ENCODE measurements at regions not wholly inside any gene's neighbourhood (a gene's known extent, or its start where the extent isn't known, plus 50 kb on each side); places are given as distances from the start of the nearest gene placed in this dataset.

- H3K9me2 ChIP-seq (ENCODE audit: insufficient read depth): no peaks in the 10 kb centered on the region
- H3K27me3 ChIP-seq (ENCODE audit: insufficient read depth, low read depth): no peaks in the 10 kb centered on the region
- no peaks in the 10 kb centered on the region for H3K36me3 ChIP-seq (ENCODE audit: low read depth)
- H4K20me1 ChIP-seq (ENCODE audit: insufficient read depth): no peaks in the 10 kb centered on the region
- H3K27ac ChIP-seq: no peak overlapping the region
- peaks cover 16% of the 10 kb centered on the region; the same call in 1 of the 2 replicates for H3F3A ChIP-seq (ENCODE audit: insufficient read depth, low read depth)
- DNase-seq: no peak
- H2AFZ ChIP-seq: no peak overlapping the region
- H3K4me2 ChIP-seq: no peak overlapping the region
- no peak overlapping the region for H3K4me3 ChIP-seq
- H3K79me2 ChIP-seq (ENCODE audit: low read depth): no peaks in the 10 kb centered on the region
- intact Hi-C loops (cut with micrococcal nuclease; ENCODE audit: unreplicated experiment): no loop called here
- ChIA-PET POLR2A (ENCODE audit: unreplicated experiment) (no interaction called here), CTCF (no interaction called here)
- BruUV-seq (replicated peaks): no TSS peak
- TF ChIP-seq CTCF (conservative IDR thresholded peaks at IDR 0.05): no peak
- H3K9me3 ChIP-seq (ENCODE audit: insufficient read depth, low read depth): no peaks in the 10 kb centered on the region
- H3K4me1 ChIP-seq (replicated peaks; ENCODE audit: insufficient read depth): peaks cover 26% of the 10 kb centered on the region
These were observed 72.3 kb upstream of the SH3RF1 start for GRCh38 chr4:169342906-169343564.

- Histone ChIP-seq H3K4me3 (no peak overlapping the region), H3K27ac (no peak overlapping the region), H3K36me3 (ENCODE audit: low read depth) (no peaks in the 10 kb centered on the region), H3K79me2 (ENCODE audit: low read depth) (no peaks in the 10 kb centered on the region), H3K4me1 (replicated peaks; ENCODE audit: insufficient read depth) (peaks cover 26% of the 10 kb centered on the region), H3K9me3 (ENCODE audit: insufficient read depth, low read depth) (no peaks in the 10 kb centered on the region), H3K4me2 (no peak overlapping the region), H4K20me1 (ENCODE audit: insufficient read depth) (no peaks in the 10 kb centered on the region), H3K9me2 (ENCODE audit: insufficient read depth) (no peaks in the 10 kb centered on the region), H3F3A (ENCODE audit: insufficient read depth, low read depth) (peaks cover 16% of the 10 kb centered on the region; the same call in 1 of the 2 replicates), H2AFZ (no peak overlapping the region), H3K27me3 (ENCODE audit: insufficient read depth, low read depth) (no peaks in the 10 kb centered on the region)
- POLR2A ChIA-PET (ENCODE audit: unreplicated experiment): no interaction called here
- no peak for TF ChIP-seq CTCF (conservative IDR thresholded peaks at IDR 0.05)
- no peak for TF ChIP-seq EZH2 (IDR thresholded peaks at IDR 0.05; ENCODE audit: low read depth)
- CTCF ChIA-PET: no interaction called here
- no peak for DNase-seq
- no TSS peak for BruUV-seq (replicated peaks)
- intact Hi-C loops (cut with micrococcal nuclease; ENCODE audit: unreplicated experiment): no loop called here
These were observed 71.6 kb upstream of the SH3RF1 start for GRCh38 chr4:169342159-169342860.

- Histone ChIP-seq H3K27ac (no peak overlapping the region), H3K27me3 (ENCODE audit: insufficient read depth, low read depth) (no peaks in the 10 kb centered on the region), H2AFZ (no peak overlapping the region), H3K4me1 (replicated peaks; ENCODE audit: insufficient read depth) (peaks cover 26% of the 10 kb centered on the region), H3K4me3 (no peak overlapping the region), H4K20me1 (ENCODE audit: insufficient read depth) (no peaks in the 10 kb centered on the region), H3K9me2 (ENCODE audit: insufficient read depth) (no peaks in the 10 kb centered on the region), H3K9me3 (ENCODE audit: insufficient read depth, low read depth) (no peaks in the 10 kb centered on the region), H3K4me2 (no peak overlapping the region), H3K79me2 (ENCODE audit: low read depth) (no peaks in the 10 kb centered on the region), H3K36me3 (ENCODE audit: low read depth) (no peaks in the 10 kb centered on the region), H3F3A (ENCODE audit: insufficient read depth, low read depth) (peaks cover 16% of the 10 kb centered on the region; the same call in 1 of the 2 replicates)
- no peak for DNase-seq
- TF ChIP-seq CTCF (conservative IDR thresholded peaks at IDR 0.05) (no peak), EZH2 (IDR thresholded peaks at IDR 0.05; ENCODE audit: low read depth) (no peak)
- BruUV-seq (replicated peaks): no TSS peak
- POLR2A ChIA-PET (ENCODE audit: unreplicated experiment): no interaction called here
- CTCF ChIA-PET: no interaction called here
- intact Hi-C loops (cut with micrococcal nuclease; ENCODE audit: unreplicated experiment): no loop called here
These were observed 70.7 kb upstream of the SH3RF1 start for GRCh38 chr4:169341490-169341889.

Data from PC-9 (cell line).